T-helper 1 cell treated with Interleukin-12 subunit alpha and Interleukin-12 subunit beta and Interleukin-4 antibody, amounts not matched to agents 30 ng/mL and 1 ng/mL, for 36 hours (primary cell): ENCODE measurements at regions not wholly inside any gene's neighbourhood (a gene's known extent, or its start where the extent isn't known, plus 50 kb on each side); places are given as distances from the start of the nearest gene placed in this dataset.

Source experiments
- intact Hi-C: fragments of 100-400 bp; cut with micrococcal nuclease; formaldehyde crosslinking; loops from one replicate; pipeline ENCODE4 v1.15.1; 2024

DNA sequence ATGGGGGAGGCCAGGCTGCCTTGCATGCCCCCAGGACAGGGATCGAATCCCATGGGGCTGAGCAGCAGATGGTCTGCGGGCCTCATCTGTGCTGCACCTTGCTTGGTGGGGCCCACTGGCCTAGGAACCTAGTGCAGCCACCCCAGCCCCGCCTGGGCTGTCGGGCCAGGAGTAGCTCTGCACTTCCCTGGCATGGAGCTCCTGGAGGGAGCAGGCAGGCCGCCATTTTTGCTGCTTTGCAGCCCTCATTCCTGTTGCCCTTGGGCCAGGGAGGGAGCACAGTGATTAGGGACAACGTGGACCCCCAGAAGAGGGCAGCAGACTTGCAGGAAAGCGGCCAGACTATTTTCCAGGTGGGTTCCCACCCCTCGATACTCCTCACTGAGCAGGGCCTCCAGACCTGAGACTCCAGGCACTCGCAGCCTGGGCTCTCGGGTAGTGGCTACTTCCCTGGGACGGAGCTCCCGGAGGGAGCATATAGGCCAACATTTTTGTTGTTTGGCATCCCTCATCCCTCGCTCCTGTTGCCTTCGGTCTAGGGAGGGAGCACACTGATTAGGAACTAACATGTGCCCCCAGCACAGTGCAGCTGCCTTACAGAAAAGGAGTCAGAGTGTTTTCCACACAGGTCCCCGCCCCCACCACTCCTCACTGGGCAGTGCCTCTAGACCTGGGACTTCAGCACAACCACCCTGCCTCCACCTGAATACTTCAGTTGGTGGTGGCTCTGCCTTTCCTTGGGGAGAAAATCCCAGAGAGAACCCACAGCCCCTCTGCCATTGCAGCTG is 99.5 kb downstream of the MAIP1 start:
- intact Hi-C loops = no loop called here

DNA sequence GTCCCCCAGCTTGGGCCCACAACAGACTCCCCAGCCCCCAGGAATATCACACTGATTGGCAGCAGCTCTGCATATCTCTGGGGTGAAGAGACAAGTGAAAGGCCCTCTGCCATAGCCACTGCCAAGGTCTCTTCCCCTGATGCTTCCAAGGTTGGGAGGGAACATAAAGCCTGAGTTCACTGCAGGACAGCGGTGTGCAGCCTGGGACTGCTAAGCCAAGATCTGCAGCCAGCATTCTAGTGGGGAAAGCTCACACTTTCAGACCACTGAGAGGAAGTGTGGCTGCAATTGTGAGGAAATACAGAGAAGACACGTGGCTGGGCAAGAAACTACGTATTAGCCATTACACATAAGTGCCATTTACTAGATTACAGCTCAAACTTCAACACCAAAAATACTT is 100.7 kb downstream of the MAIP1 start:
- intact Hi-C loops = no loop called here

DNA sequence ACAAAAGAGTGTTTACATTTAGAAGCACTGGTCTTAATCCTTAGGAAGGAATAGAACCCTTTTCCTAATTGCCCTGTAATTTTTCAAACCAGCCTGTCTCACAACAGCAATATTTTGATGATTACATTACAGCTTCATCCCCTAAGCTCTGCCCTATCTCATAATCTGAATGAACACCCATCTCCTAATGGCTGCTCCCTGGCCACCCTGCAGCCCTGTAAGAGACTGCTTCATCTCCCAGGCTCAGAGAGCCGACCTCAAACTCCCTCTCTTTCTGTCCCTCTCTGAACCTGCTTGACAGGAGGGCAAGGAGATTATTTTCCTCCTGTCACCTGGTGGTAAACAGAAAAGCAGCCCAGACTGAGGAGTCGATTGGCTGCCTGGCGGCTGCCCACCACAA is 107.8 kb downstream of the MAIP1 start:
- intact Hi-C loops = no loop called here

DNA sequence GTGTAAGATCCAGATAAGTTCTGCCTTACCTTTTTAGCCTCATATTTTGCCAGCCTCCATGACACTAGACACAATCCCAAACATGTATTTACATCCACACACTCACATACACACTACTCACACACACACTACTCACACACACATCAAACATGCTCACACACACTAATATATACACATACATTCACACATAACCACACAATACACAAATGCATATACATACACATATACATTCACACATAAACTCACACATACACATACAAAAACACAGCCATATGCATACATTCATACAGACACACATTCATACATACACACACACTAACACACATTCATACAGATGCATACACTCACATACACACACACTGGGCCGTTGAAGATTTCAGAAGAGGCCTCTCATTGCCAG is 109.5 kb downstream of the MAIP1 start:
- intact Hi-C loops = no loop called here

DNA sequence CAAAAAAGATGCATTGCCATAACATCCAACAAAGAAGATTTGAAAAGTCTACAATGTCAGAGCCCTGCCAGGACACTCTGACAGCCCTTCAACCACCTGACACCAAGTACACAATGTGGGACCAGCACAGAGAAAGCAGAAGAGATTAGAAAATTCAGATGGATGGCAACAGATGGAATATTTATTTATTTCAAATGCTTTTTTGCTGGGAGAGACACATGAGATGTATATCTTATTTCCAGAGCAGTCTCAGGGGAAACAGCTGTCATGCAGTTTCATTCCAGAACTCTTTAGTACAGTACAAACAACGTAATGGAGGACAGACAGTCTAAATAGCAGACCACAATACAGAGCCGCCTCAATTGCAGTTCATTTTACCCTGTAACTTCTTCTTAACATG is 110.1 kb downstream of the MAIP1 start:
- intact Hi-C loops = no loop called here

DNA sequence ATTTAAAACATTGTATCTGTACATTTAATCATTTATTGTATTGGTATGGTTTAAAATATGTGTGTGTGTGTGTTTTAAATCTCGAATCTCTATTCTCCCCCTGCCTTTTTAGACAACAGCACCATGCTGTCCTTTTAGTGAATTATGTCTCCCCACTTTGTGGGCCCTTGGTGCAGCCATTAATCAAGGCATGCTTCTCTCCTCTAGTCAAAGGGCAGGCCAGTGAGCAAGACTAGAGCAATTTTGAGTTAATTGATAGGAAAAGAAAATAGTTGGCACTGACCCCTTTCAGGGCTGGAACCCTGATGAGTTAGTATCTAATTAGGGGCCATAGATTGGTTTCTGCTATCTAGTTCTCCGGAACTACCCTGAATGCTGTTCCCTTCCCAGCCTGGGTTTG is 111.0 kb downstream of the MAIP1 start:
- intact Hi-C loops = no loop called here

DNA sequence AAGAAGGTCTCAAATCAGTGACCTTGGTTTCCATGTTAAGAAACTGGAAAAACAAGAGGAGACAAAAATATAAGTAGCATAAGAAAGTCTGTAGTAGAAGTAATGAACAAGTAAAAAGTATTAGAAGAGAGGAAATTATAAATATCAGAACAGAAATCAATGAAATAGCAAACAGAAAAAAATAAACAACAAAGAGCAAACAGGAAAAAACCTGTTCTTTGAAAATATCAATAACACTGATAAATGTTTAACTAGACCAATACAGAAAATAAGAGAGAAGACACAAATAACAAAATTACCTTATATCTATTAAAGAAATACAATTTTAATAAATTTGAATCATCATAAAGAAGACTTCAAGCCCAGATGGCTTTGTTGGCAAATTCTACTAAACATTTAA is 113.3 kb downstream of the MAIP1 start:
- intact Hi-C loops = no loop called here

DNA sequence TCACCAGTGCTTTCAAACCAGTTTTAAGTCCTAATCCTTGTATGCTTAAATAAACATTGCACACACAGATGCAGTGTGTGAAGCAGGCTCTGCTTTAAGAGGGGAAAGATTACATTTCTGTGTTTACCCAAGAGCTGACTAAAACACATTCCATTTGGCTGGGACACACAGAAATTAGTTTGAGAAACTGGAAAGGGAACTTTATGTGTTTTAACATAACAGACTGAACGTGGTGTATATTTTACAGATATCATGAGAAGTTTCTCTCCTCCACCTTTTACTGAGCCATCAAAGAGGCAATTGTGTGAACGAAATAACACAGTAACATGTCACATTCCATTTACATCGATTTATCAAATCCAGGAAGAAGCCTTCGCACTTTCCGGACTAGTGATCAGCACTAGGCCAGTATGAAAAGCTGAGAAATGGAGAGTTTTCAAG is 121.8 kb downstream of the MAIP1 start:
- intact Hi-C loops = no loop called here

DNA sequence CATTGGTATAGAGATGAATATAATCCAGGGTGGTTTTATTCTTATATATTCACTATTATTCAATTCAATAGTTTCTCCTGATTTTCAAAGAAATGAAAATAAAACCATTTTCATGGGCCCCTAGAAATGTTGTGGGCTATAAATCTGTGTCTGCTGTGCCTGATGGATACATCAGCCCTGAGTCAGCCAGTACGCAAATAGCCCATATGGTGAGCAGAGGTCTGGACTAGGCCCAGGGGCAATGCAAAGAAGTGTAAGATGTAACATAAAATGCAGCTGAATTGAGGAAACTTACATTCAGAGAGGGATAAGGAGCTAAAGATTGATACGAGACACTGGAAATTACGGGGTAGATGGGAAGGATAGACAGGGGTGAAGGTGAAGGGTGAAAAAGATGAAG is 122.5 kb downstream of the MAIP1 start:
- intact Hi-C loops = no loop called here

DNA sequence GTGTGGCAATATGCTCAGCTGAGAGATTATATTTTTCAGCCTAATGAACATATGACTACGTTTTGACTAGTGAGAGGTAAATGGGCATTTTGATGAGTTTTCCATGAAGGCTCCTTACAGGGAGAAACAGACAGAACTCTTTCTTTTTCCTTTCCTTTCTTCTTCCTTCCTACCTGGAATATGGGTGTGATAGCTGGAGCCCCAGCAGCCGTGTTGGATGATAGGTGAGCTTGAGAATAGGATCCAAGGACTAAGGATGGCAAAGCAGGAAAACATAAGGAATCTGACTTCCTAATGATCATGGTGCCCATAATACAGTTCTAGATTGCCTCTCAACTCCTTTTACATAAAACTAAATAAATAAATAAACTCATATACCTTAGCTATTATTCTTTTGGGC is 124.0 kb downstream of the MAIP1 start:
- intact Hi-C loops = no loop called here

DNA sequence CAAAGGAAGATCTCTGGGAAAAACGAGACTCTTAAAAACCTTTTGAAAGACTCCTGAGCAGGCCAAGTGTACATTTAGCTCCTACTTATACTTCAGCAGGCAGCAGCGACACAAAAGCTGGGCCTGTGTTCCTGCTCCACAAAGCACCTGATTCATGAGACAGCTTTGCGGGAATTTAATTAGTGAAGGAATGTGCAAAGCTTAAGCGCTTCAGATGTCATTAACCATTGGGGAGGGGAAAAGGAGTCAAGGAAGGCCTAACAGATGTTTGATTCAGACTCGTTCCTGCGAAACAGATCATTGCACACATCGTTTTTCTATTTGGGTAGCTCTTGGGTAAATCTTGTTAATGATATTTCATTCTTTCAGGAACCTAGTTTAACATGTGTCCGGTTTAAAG is 125.9 kb downstream of the MAIP1 start:
- intact Hi-C loops = no loop called here

DNA sequence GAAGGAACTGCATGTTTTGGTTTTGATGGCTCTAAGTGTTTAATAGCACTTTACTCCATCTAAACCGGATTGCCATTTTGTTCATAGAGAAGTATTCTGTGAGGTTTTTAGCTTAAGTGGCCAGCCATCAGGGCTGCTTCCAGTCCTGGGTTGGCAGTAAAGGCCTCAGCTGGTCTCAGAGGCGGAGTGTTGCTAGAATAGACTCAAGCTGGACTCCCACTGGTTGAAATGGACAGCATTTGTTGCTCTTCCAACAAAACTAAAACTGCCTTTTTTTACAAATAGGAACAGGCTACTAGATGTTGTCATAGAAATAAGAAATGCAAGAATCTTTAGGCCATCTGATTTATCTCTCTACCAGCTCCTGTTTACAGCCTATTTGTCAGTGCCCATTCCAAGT is 126.4 kb downstream of the MAIP1 start:
- intact Hi-C loops = no loop called here

DNA sequence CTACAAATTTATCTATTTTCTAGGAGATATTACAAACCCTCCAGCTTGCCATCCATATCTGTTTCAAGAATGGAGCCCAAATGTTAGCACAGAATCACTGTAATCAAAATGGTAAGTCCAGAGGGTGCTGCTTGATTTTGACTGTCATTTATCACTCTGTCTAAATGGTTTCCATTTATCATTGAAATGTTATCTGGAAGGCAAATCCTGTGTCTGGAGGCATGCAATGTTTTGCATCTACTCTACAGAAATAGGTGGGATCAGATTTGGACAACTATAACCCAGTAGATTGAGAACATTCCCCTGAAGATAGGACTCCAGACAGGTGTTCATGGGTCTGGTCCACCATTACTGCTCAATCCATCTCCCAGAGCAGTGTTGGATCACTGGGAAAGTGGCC is 128.7 kb downstream of the MAIP1 start:
- intact Hi-C loops = no loop called here

DNA sequence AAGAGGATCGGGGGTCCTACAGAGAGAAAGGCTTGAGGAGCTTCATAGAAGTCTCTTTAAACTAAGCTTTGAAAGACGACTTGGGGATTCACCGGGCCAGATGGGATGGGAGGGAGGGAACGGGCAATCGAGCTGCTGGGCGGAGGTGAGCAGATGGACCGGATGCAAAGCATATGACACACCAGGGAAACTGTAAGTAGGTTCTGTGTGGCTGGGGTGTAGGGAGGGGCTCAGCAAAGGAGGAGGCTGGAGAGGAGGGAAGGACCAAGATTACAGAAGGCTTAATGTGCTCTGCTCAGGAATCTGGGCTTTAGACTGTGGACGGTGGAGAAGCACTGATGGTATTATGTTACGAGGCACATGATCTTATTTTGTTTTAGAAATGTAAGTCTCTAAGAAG is 131.5 kb downstream of the MAIP1 start:
- intact Hi-C loops = no loop called here

DNA sequence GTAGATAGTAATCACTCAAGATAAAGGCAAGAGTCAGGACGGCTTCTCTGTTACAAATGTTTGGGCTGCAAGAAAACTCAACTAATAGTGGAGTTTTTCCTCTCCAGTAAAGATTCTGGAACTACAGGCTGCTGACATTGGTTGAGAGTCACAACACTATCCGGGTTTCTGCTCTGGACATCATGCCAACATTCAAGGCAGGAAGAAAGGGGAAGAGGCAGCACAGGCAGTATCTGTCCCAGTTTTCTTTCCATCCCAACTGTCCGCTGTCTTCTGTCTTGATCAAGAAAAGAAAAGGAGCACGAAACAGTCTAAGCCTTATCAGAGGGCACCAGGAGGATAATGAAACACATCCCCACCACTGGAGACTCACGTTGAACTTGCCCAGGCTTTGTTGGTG is 132.1 kb downstream of the MAIP1 start:
- intact Hi-C loops = no loop called here

DNA sequence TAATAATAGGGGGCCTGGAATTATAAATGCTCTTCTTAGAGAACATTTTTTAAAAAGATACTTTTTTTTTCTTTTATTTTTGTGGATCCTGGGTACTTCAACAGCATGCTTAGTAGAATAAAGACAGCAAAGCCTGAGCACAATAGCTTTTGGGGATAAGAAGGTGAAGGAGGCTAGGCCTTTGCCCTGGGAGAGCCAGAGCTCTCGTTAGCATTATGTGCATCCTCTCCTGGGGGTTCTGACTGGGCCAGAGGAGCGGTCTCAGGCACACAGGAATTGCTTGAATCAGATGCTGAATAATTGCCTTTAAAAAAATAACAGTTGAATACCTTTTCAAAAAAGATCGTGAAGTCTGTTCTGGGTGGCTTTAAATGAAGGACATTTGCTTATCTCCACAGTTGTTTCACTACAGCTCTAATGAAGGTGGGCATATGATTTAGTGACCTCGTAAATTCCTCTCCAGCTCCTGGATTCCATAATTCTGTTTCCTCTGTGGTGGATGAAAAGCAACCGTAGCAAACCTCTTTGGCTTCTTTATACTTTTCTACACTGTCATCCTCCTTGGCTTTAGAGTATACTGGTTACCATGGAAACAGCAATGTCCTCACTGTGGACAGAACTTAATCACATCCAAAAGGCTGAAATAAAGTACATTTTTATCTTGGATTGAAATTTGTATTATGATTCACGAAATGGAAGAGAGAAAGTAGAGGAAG is 133.8 kb downstream of the MAIP1 start:
- intact Hi-C loops = no loop called here

DNA sequence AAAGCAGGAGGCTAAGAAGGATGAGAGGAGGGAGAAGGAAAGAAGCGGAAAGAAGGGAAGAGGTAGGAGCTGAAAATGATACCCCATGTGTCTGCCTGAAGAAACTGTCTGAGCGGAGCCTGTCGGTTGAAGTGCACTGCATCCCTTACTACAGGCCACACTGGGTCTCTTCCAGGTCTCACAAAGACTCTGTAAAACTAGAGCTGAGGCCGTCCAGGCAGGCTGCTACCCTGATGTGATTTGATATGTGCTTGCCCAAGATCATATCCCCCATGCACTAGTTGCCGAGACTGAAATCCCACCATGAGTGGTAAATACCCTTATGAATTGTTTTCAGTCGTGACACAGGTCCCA is 134.4 kb downstream of the MAIP1 start:
- intact Hi-C loops = no loop called here

DNA sequence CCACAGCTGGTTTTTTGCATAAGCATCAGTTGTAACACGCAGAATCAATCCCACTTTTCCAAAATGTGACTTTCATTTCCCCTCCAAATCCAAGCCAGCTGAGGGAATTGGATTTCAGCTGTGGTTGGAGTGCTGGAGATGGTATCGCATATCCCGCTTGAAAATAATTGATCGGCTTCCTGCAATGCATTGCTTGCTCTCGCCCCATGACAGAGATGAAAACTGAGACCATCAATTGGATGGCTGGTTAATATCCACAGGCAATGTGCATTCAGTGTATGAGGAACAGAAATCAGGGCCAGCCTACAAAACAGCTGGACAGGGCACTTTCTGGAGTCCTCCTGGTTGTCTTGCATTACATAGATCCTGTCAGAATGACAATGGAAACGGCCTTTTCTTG is 135.3 kb downstream of the MAIP1 start:
- intact Hi-C loops = no loop called here

DNA sequence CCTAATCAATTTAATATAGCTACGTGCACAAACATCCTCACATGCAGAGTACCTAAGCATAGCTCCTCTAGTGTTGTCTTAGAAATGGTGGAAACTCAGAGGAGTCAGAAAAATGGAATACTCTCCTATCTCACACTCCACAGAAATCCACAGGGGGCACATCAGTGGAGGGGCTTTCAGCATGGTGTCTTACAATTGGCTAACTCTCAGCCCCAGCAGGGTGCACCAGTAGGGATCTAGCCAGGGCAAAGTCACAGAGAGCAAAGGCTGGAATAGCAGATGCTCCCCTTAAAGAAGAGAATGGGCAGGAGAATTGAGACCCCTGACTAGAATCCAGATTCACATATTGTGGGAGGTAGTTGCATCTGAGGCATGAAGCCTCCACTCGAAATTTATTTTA is 135.7 kb downstream of the MAIP1 start:
- intact Hi-C loops = no loop called here

DNA sequence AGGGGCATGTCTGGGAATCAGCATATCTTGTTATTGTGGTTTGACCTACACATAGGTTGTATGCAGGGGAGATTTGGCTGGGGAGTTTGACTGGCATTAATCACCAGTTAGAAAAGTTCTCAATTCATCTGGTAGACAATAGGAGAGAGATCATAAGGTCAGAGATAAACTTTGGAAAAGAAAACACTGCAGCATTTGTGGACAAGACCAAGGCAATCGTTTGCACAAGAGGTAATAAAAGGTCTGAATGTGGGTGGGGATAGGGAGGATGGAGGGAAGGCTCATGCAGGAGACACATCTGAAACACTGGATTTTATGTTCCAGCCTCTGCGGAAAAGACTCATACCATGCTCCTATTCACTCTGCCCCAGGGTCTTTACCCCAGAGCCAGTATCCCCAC is 136.9 kb downstream of the MAIP1 start:
- intact Hi-C loops = no loop called here

DNA sequence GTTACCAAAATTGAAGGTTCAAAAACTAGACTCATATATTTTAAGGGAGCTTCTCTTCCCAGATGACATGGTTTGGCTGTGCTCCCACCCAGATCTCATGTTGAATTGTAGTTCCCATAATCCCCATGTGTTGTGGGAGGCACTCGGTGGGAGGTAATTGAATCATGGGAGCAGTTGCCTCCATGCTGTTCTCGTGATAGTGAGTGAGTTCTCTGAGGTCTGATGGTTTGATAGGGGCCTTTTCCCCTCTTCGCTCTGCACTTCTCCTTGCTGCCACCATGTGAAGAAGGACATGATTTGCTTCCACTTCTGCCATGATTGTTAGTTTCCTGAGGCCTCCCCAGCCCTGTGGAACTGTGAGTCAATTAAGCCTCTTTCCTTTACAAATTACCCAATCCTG is 140.1 kb downstream of the MAIP1 start:
- intact Hi-C loops = no loop called here

DNA sequence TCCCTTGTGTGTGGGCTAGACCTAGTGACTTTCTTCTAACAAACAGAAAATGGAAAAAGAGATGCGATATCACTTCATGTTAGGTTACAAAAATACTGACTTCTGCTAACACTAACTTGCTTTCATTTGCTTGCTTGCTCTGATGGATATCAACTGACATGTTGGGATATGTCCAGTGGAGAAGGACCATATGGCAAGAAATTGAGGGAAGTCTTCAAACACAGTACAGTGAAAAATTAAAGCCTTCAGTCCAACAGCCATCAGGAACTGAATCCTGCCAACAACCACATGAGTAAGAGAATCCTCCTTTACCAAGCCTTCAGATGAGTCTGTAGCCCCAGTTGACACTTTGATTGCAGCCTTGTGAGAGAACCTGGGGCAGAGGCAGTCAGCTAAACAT is 143.9 kb downstream of the MAIP1 start:
- intact Hi-C loops = no loop called here

DNA sequence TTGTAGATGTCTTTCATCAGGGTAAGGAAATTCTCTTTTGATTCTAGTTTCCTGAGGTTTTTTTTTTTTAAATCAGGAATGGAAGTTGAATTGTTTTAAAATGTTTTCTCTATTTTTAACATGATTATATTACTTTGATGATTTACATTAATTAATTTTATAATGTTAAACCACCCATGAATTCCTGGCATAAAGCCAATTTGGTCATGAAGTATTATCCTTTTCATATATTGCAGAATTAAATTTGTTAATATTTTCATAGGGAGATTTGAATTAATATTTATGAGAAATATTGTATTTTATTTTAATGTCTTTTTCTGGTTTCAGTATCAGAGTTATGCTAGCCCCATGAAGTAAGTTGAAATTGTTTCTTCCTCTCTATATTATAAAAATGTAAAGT is 144.6 kb downstream of the MAIP1 start:
- intact Hi-C loops = no loop called here
